ENCODE measurements at regions not wholly inside any gene's neighbourhood (a gene's known extent, or its start where the extent isn't known, plus 50 kb on each side); places are given as distances from the start of the nearest gene placed in this dataset.
"Not testable (repeated sequence)": the region's sequence is repeated elsewhere in the genome, so short reads cannot be mapped to it uniquely, and the experiment has no call there.

- not testable (repeated sequence) for TF ChIP-seq CTCF, POLR2A, EP300, POLR2AphosphoS5 (IDR thresholded peaks at IDR 0.05)
Measured at GRCh38 chr1:121087221-121087620, 96.9 kb downstream of the FAM72B start.

All from sigmoid colon (tissue), 4 donors.